ENCODE measurements at regions not wholly inside any gene's neighbourhood (a gene's known extent, or its start where the extent isn't known, plus 50 kb on each side); places are given as distances from the start of the nearest gene placed in this dataset.
A peak's percentile ranks its signal among the peaks of the same experiment; 100 is the strongest.

- peak in 1 of 5 donors; percentile 2 for DNase-seq
- FAIRE-seq, result no peak
- H3K27me3 ChIP-seq (ENCODE audit: control insufficient read depth, insufficient read depth, low read length), result no peaks in the 10 kb centered on the region
- H3K9ac ChIP-seq (ENCODE audit: low read length in 3 of 3), result no peak overlapping the region
- intact Hi-C loops (cut with DNase I), result no loop called here
- H3K4me1 ChIP-seq (ENCODE audit: control insufficient read depth in 2 of 3, insufficient read depth in 2 of 3, low read depth in 1 of 3, low read length in 3 of 3), result no peaks in the 10 kb centered on the region
- H3K27ac ChIP-seq (ENCODE audit: low read depth in 2 of 2, low read length in 2 of 2), result no peak overlapping the region
- H3K4me3 ChIP-seq (ENCODE audit: low read length in 3 of 3), result no peak overlapping the region
- TF ChIP-seq CTCF (IDR thresholded peaks at IDR 0.05; ENCODE audit: borderline replicate concordance, extremely low read depth, insufficient read depth), result no peak
- H3K36me3 ChIP-seq (ENCODE audit: control insufficient read depth in 2 of 3, insufficient read depth in 3 of 3, low read length in 3 of 3), result no peaks in the 10 kb centered on the region
- H3K9me3 ChIP-seq (ENCODE audit: control insufficient read depth in 2 of 3, insufficient read depth in 1 of 3, low read length in 3 of 3), result no peaks in the 10 kb centered on the region
Measured at GRCh38 chr10:56596257-56596656, 235.2 kb upstream of the ZWINT start.

DNA sequence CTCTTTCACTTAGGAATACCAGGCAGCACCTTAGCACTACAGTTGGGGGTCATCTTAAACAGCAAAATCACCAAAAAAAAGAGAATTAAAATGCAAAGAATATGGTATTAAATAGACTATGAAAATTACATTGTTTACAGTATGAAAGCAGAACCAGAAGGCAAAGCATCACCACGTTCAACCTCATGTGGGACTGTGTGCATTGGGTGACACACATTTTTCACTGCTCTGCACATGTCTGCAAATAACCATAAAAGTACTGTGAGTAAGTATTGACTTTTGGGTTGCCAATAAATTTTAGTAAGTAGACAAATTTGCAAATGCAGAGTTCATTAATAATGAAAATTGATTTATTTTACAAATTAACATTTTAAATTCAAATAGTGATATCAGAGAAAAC is 232.1 kb upstream of the ZWINT start:
- Histone ChIP-seq H3K4me1 (ENCODE audit: control insufficient read depth in 2 of 3, insufficient read depth in 2 of 3, low read depth in 1 of 3, low read length in 3 of 3) (no peaks in the 10 kb centered on the region), H3K9me3 (ENCODE audit: control insufficient read depth in 2 of 3, insufficient read depth in 1 of 3, low read length in 3 of 3) (no peaks in the 10 kb centered on the region), H3K27ac (ENCODE audit: low read depth in 2 of 2, low read length in 2 of 2) (no peak overlapping the region), H3K27me3 (ENCODE audit: control insufficient read depth, insufficient read depth, low read length) (no peaks in the 10 kb centered on the region), H3K9ac (ENCODE audit: low read length in 3 of 3) (no peak overlapping the region), H3K4me3 (ENCODE audit: low read length in 3 of 3) (no peak overlapping the region), H3K36me3 (ENCODE audit: control insufficient read depth in 2 of 3, insufficient read depth in 3 of 3, low read length in 3 of 3) (no peaks in the 10 kb centered on the region)
- intact Hi-C loops (cut with DNase I), result no loop called here
- TF ChIP-seq CTCF (IDR thresholded peaks at IDR 0.05; ENCODE audit: borderline replicate concordance, extremely low read depth, insufficient read depth), result no peak
- DNase-seq (no peak), FAIRE-seq (no peak)

- Histone ChIP-seq H3K27ac (ENCODE audit: low read depth in 2 of 2, low read length in 2 of 2) (no peak overlapping the region), H3K9ac (ENCODE audit: low read length in 3 of 3) (no peak overlapping the region), H3K27me3 (ENCODE audit: control insufficient read depth, insufficient read depth, low read length) (no peaks in the 10 kb centered on the region), H3K4me3 (ENCODE audit: low read length in 3 of 3) (no peak overlapping the region), H3K9me3 (ENCODE audit: control insufficient read depth in 2 of 3, insufficient read depth in 1 of 3, low read length in 3 of 3) (no peaks in the 10 kb centered on the region), H3K4me1 (ENCODE audit: control insufficient read depth in 2 of 3, insufficient read depth in 2 of 3, low read depth in 1 of 3, low read length in 3 of 3) (no peaks in the 10 kb centered on the region), H3K36me3 (ENCODE audit: control insufficient read depth in 2 of 3, insufficient read depth in 3 of 3, low read length in 3 of 3) (no peaks in the 10 kb centered on the region)
- intact Hi-C loops (cut with DNase I), result no loop called here
- no peak for TF ChIP-seq CTCF (IDR thresholded peaks at IDR 0.05; ENCODE audit: borderline replicate concordance, extremely low read depth, insufficient read depth)
- FAIRE-seq, result no peak
- peak in 1 of 5 donors; percentile 41 for DNase-seq
Measured at GRCh38 chr10:56586461-56586891, 225.4 kb upstream of the ZWINT start.

All from kidney (tissue), 13 donors.